ENCODE measurements at regions not wholly inside any gene's neighbourhood (a gene's known extent, or its start where the extent isn't known, plus 50 kb on each side); places are given as distances from the start of the nearest gene placed in this dataset.

DNA sequence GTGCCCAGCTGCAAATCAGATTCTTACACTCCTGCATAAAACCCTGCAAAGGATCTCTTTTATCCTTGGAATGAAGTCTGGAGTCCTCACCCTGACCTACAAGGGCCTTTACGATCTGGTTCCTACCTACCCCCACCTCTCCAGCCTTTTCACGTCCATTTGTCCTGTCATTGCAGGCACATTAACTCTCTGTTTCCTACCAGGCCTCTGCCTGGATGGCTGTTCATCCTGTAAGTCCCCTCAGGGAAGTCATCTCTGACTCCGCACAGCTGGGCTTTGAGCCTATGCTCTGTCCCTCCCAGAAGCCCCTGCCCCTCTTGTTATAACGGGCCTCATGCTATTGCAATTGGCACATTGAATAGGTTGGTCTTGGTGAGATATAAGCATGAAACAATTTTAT, 96.8 kb upstream of the USP24 start:
- TF ChIP-seq, protein P1, sequence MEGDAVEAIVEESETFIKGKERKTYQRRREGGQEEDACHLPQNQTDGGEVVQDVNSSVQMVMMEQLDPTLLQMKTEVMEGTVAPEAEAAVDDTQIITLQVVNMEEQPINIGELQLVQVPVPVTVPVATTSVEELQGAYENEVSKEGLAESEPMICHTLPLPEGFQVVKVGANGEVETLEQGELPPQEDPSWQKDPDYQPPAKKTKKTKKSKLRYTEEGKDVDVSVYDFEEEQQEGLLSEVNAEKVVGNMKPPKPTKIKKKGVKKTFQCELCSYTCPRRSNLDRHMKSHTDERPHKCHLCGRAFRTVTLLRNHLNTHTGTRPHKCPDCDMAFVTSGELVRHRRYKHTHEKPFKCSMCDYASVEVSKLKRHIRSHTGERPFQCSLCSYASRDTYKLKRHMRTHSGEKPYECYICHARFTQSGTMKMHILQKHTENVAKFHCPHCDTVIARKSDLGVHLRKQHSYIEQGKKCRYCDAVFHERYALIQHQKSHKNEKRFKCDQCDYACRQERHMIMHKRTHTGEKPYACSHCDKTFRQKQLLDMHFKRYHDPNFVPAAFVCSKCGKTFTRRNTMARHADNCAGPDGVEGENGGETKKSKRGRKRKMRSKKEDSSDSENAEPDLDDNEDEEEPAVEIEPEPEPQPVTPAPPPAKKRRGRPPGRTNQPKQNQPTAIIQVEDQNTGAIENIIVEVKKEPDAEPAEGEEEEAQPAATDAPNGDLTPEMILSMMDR (IDR thresholded peaks at IDR 0.05) = no peak
- TF ChIP-seq POLR2AphosphoS5 (IDR thresholded peaks at IDR 0.05) = no peak
